ELR (cell line): ENCODE measurements at regions not wholly inside any gene's neighbourhood (a gene's known extent, or its start where the extent isn't known, plus 50 kb on each side); places are given as distances from the start of the nearest gene placed in this dataset.

ENCODE experiments used
- DNase-seq: peaks from one replicate; pipeline ENCODE4 v3.0.0-alpha.2; 2015; ENCODE audit warnings: low read depth

- no peak for DNase-seq
Measured at GRCh38 chr1:93013145-93014065, 52.1 kb upstream of the DIPK1A start.

- DNase-seq = no peak
Measured at GRCh38 chr1:93014168-93014567, 52.9 kb upstream of the DIPK1A start.

GRCh38 chr1:93015590-93015989 is 54.3 kb upstream of the DIPK1A start:
- peak; percentile 22 for DNase-seq

GRCh38 chr1:93016171-93016570 is 54.9 kb upstream of the DIPK1A start:
- DNase-seq = peak; percentile 10

GRCh38 chr1:93021539-93022134 is 57.4 kb upstream of the MTF2 start:
- peak; percentile 66 for DNase-seq

GRCh38 chr1:93022580-93022979 is 56.5 kb upstream of the MTF2 start:
- DNase-seq = no peak

- no peak for DNase-seq
Measured at GRCh38 chr1:93023281-93023680, 55.8 kb upstream of the MTF2 start.

- no peak for DNase-seq
Measured at GRCh38 chr1:93025572-93025971, 53.5 kb upstream of the MTF2 start.

GRCh38 chr1:93028542-93028941 is 50.5 kb upstream of the MTF2 start:
- DNase-seq = no peak
